PC-9 (cell line): ENCODE measurements at regions not wholly inside any gene's neighbourhood (a gene's known extent, or its start where the extent isn't known, plus 50 kb on each side); places are given as distances from the start of the nearest gene placed in this dataset.

Experiments
- EZH2 ChIP-seq: fragments of 200-600 bp; sonication (generic); IDR thresholded peaks from 2 replicates; pipeline ENCODE4 v1.8.0; 2017; ENCODE audit warnings: antibody characterized with exemption, low read depth
- TF ChIP-seq, protein P1 (sequence below): fragments of 200-600 bp; sonication (generic); conservative IDR thresholded peaks from 2 replicates; pipeline ENCODE4 v1.6.1; 2017; ENCODE audit warnings: mixed run types, antibody characterized with exemption, mild to moderate bottlenecking, moderate library complexity

DNA sequence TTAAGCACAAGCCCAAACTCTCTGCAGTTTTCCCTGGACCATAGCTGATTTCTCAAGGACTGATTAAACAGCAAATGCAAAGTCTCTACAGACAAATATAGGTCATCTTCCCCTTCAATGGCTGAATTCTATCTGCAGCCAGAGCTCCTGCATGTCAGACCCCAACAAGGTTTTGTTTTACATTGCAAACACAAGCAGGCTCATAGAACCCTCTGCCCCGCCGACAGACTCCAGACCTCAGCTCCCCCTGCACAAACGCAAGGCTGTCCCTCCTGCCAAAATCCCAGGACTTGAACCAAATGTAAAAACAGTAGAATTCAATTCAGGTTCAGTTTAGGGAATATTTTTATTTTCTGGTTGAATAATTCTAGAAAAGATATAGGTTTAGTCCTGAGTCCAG is 526.7 kb upstream of the TRPC7 start:
- TF ChIP-seq, protein P1, sequence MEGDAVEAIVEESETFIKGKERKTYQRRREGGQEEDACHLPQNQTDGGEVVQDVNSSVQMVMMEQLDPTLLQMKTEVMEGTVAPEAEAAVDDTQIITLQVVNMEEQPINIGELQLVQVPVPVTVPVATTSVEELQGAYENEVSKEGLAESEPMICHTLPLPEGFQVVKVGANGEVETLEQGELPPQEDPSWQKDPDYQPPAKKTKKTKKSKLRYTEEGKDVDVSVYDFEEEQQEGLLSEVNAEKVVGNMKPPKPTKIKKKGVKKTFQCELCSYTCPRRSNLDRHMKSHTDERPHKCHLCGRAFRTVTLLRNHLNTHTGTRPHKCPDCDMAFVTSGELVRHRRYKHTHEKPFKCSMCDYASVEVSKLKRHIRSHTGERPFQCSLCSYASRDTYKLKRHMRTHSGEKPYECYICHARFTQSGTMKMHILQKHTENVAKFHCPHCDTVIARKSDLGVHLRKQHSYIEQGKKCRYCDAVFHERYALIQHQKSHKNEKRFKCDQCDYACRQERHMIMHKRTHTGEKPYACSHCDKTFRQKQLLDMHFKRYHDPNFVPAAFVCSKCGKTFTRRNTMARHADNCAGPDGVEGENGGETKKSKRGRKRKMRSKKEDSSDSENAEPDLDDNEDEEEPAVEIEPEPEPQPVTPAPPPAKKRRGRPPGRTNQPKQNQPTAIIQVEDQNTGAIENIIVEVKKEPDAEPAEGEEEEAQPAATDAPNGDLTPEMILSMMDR, result no peak
- no peak for TF ChIP-seq EZH2
